ENCODE measurements at regions not wholly inside any gene's neighbourhood (a gene's known extent, or its start where the extent isn't known, plus 50 kb on each side); places are given as distances from the start of the nearest gene placed in this dataset.

DNA sequence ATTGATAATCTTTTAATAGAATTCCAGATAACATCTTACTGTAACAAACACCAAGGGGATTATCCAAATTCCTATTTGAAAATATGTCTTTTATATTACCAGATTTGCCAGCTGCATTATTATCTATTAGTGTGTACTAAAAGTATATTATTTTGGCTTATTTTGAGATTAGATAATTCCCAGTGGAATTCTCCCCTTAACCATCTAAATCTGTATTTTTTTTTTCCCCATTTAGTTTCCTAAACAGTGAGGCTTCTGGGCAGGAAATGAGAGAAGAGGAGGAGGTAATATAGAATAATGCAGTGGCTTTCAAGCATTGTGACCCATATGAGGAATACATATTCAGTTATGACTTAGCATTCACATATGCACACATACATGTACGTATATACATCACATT is 53.5 kb upstream of the ABL1 start:
- DNase-seq (ENCODE audit: low spot score): no peak

DNA sequence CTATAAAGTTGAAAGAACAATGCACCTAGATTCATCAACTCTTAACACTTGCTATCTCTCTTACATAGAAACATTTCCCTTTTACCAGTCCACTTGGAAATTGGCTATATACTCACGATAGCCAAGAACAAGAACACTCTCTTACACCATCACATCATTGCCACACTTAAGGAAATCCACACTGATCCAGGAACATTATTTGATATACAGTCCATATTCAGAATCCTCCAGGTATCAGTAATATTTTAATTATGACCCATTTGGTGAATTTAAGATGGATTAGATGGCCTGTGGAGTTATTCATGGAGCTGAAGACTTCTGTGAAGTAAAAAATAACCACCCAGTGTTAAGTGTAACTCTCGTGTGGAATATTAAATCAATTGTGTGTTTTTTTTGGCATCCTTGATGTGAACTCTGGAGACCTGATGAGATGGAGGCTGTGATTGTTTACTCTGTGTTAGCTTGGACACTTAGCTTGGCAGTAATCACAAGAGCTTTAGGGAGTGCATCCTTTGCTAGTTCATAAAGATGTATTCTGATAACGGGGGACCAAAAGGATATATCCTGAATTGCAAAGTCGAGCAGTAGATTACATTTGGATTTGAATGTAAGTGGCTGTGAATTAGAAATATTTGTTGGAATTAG is 52.0 kb upstream of the ABL1 start:
- DNase-seq (ENCODE audit: low spot score): no peak

DNA sequence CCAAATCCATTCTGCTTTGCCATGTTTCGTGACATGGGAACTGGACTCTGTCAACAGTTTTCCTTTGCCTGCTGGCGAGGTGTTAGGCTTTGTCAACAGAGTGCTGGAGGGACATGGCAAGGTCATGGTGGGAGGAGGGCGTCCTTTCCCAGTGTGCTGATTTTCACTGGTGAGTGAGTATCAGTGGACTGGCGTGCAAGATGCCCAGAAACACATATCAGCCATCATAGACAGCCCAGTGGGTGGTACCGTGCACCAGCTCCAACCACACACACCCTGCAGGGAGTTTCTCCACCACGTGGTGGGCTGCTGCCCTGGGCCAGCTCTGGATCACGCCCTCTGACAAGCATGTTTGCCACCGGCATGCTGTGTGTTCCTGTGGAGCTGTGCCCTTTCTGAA is 50.0 kb upstream of the ABL1 start:
- no peak for DNase-seq (ENCODE audit: low spot score)
